HG03039 (cell line): ENCODE measurements at regions not wholly inside any gene's neighbourhood (a gene's known extent, or its start where the extent isn't known, plus 50 kb on each side); places are given as distances from the start of the nearest gene placed in this dataset.

Source experiments
- ATAC-seq: cut with Tn5 transposase; IDR thresholded peaks from one replicate; pipeline ENCODE4 v1.9.1; 2021; ENCODE audit warnings: mild to moderate bottlenecking, moderate library complexity; ENCODE audit not compliant: unreplicated experiment

- ATAC-seq: no peak
These were observed 73.8 kb downstream of the CBLN2 start for GRCh38 chr18:72470391-72470790.

- ATAC-seq: no peak
These were observed 76.0 kb downstream of the CBLN2 start for GRCh38 chr18:72468021-72468710.

GRCh38 chr18:72460210-72460680, 83.9 kb downstream of the CBLN2 start:
- no peak for ATAC-seq

- no peak for ATAC-seq
These were observed 85.9 kb downstream of the CBLN2 start for GRCh38 chr18:72458271-72458670.

- ATAC-seq: no peak
These were observed 87.3 kb downstream of the CBLN2 start for GRCh38 chr18:72456802-72457201.

GRCh38 chr18:72452328-72452727, 91.8 kb downstream of the CBLN2 start:
- no peak for ATAC-seq

GRCh38 chr18:72444798-72445155, 99.4 kb downstream of the CBLN2 start:
- ATAC-seq: no peak

GRCh38 chr18:72444111-72444797, 99.9 kb downstream of the CBLN2 start:
- ATAC-seq: no peak

- no peak for ATAC-seq
These were observed 107.7 kb downstream of the CBLN2 start for GRCh38 chr18:72436401-72436800.

GRCh38 chr18:72433756-72434155, 110.4 kb downstream of the CBLN2 start:
- ATAC-seq: no peak

- no peak for ATAC-seq
These were observed 116.4 kb downstream of the CBLN2 start for GRCh38 chr18:72427721-72428120.

GRCh38 chr18:72419914-72420313, 124.2 kb downstream of the CBLN2 start:
- no peak for ATAC-seq

- no peak for ATAC-seq
These were observed 131.2 kb downstream of the CBLN2 start for GRCh38 chr18:72412927-72413326.

GRCh38 chr18:72411261-72411660, 132.9 kb downstream of the CBLN2 start:
- ATAC-seq: no peak

- ATAC-seq: no peak
These were observed 133.7 kb downstream of the CBLN2 start for GRCh38 chr18:72410399-72410798.

GRCh38 chr18:72409903-72410302, 134.2 kb downstream of the CBLN2 start:
- ATAC-seq: no peak

GRCh38 chr18:72407048-72407447, 137.1 kb downstream of the CBLN2 start:
- no peak for ATAC-seq

GRCh38 chr18:72391951-72392350, 152.2 kb downstream of the CBLN2 start:
- ATAC-seq: no peak

GRCh38 chr18:72391427-72391826, 152.7 kb downstream of the CBLN2 start:
- ATAC-seq: no peak

- ATAC-seq: no peak
These were observed 166.1 kb downstream of the CBLN2 start for GRCh38 chr18:72378016-72378415.

GRCh38 chr18:72376256-72376655, 167.9 kb downstream of the CBLN2 start:
- no peak for ATAC-seq

GRCh38 chr18:72375618-72376017, 168.5 kb downstream of the CBLN2 start:
- ATAC-seq: no peak

GRCh38 chr18:72372076-72372475, 172.1 kb downstream of the CBLN2 start:
- ATAC-seq: no peak
